HepG2 (cell line): ENCODE measurements at regions not wholly inside any gene's neighbourhood (a gene's known extent, or its start where the extent isn't known, plus 50 kb on each side); places are given as distances from the start of the nearest gene placed in this dataset.

Experiments used
- ATM ChIP-seq: fragments of 450-650 bp; IDR thresholded peaks from 2 replicates; pipeline ENCODE4 v1.7.1; 2017; ENCODE audit warnings: mild to moderate bottlenecking, borderline replicate concordance
- CTCF ChIP-seq: sonication (generic); formaldehyde crosslinking; IDR thresholded peaks from 2 replicates; pipeline ENCODE4 v1.5.0; 2020; ENCODE audit warnings: mild to moderate bottlenecking, missing genetic modification reagents, moderate library complexity
- GABPA ChIP-seq, 2 experiments: IDR thresholded peaks; 2 replicates each; pipeline ENCODE4 v1.6.1; 2011 to 2016; ENCODE audit warnings: low read depth in 2 of 2, low read length in 1 of 2, missing biosample characterization in 1 of 2, missing genetic modification characterization in 1 of 2
- KAT7 ChIP-seq: IDR thresholded peaks from 2 replicates; pipeline ENCODE4 v1.6.1; 2018; ENCODE audit warnings: borderline replicate concordance, missing compliant biosample characterization
- MAFF ChIP-seq: IDR thresholded peaks from 2 replicates; pipeline ENCODE4 v1.6.1; 2011; ENCODE audit warnings: low read depth, low read length, improper control_type of control experiment
- NCOA5 ChIP-seq: sonication (generic); formaldehyde crosslinking; IDR thresholded peaks from 2 replicates; pipeline ENCODE4 v1.4.0; 2020; ENCODE audit warnings: missing genetic modification reagents
- REST ChIP-seq, 2 experiments: IDR thresholded peaks; 2 replicates each; pipeline ENCODE4 v1.6.1; 2011 to 2012; ENCODE audit warnings: low read length in 2 of 2, borderline replicate concordance in 1 of 2, low read depth in 1 of 2, mild to moderate bottlenecking in 1 of 2, moderate library complexity in 1 of 2
- SMARCC2 ChIP-seq: fragments of 450-650 bp; IDR thresholded peaks from 2 replicates; pipeline ENCODE4 v1.6.1; 2017; ENCODE audit warnings: antibody characterized with exemption, mild to moderate bottlenecking
- TCF7L2 ChIP-seq: IDR thresholded peaks from 2 replicates; pipeline ENCODE4 v1.6.1; 2011; ENCODE audit warnings: mild to moderate bottlenecking, low read depth, low read length, moderate library complexity

GRCh38 chr10:8511026-8511425 lies 456.5 kb downstream of the GATA3 start:
- TF ChIP-seq SMARCC2 = no peak
- TF ChIP-seq MAFF = no peak
- TF ChIP-seq CTCF (CRISPR knock-in tag) = no peak
- no peak for TF ChIP-seq KAT7 (CRISPR knock-in tag)
- TF ChIP-seq ATM = no peak
- TF ChIP-seq TCF7L2 = no peak
- TF ChIP-seq NCOA5 (CRISPR knock-in tag) = no peak
- TF ChIP-seq REST (IDR thresholded peaks at IDR 0.05; ENCODE audit: borderline replicate concordance in 1 of 2, low read depth in 1 of 2, low read length in 2 of 2) = no peak
- TF ChIP-seq GABPA (IDR thresholded peaks at IDR 0.05; ENCODE audit: low read depth, low read length) = no peak
- TF ChIP-seq GABPA (CRISPR knock-in tag; IDR thresholded peaks at IDR 0.05; ENCODE audit: low read depth) = no peak
